ENCODE measurements at regions not wholly inside any gene's neighbourhood (a gene's known extent, or its start where the extent isn't known, plus 50 kb on each side); places are given as distances from the start of the nearest gene placed in this dataset.

GRCh38 chr4:97432551-97432950, 710.7 kb downstream of the STPG2 start:
- TF ChIP-seq CTCF (IDR thresholded peaks at IDR 0.05; ENCODE audit: insufficient read depth, low read depth, low read length) (no peak), EZH2 (IDR thresholded peaks at IDR 0.05; ENCODE audit: insufficient read depth, low read length) (no peak)
